Endothelial cell of umbilical vein (primary cell): ENCODE measurements at regions not wholly inside any gene's neighbourhood (a gene's known extent, or its start where the extent isn't known, plus 50 kb on each side); places are given as distances from the start of the nearest gene placed in this dataset.

Source experiments
- EZH2 ChIP-seq: IDR thresholded peaks from 2 replicates; pipeline ENCODE4 v1.6.1; 2012; ENCODE audit warnings: borderline replicate concordance, low read depth, mild to moderate bottlenecking, moderate library complexity, low read length, inconsistent platforms; ENCODE audit not compliant: severe bottlenecking
- POLR2A ChIP-seq: IDR thresholded peaks from 2 replicates; pipeline ENCODE4 v1.6.1; 2012; ENCODE audit warnings: low read depth, mild to moderate bottlenecking, control low read depth, low read length
- POLR2AphosphoS5 ChIP-seq: IDR thresholded peaks from 2 replicates; pipeline ENCODE4 v1.6.1; 2012; ENCODE audit warnings: low read depth, mild to moderate bottlenecking, control low read depth, low read length, moderate library complexity; ENCODE audit not compliant: insufficient read depth
- TF ChIP-seq, protein P1 (sequence below), 2 donors: IDR thresholded peaks; 1 replicate in 1 of 2; 2 replicates in 1 of 2; pipeline ENCODE4 v1.5.1; 2011; ENCODE audit warnings: low read length in 2 of 2, mild to moderate bottlenecking in 2 of 2, moderate library complexity in 2 of 2, control low read depth in 1 of 2, inconsistent platforms in 1 of 2, low read depth in 1 of 2; ENCODE audit not compliant: insufficient read depth in 1 of 2; ENCODE audit errors: extremely low read depth in 1 of 2

DNA sequence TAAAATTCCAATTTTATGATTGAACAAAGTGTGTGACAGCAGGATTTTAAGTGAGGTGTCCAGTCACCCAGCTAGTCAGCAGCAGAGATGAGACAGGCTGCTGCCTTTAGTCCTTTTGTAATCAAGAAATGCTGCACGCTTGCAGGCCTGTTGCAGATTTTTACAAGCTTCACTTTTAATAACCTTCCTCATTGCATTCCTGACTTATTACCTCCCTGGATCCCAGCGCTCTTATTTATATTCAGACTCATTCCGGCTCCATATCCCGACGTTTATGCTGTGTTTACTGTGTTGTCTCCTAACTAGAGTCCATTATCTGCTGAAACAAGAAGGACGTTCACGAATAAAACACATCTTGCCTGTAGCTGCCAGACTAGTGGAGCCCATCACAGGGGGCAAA is 442.5 kb upstream of the KLHL29 start:
- TF ChIP-seq EZH2 (no peak), POLR2AphosphoS5 (no peak), POLR2A (no peak)
- TF ChIP-seq, protein P1, sequence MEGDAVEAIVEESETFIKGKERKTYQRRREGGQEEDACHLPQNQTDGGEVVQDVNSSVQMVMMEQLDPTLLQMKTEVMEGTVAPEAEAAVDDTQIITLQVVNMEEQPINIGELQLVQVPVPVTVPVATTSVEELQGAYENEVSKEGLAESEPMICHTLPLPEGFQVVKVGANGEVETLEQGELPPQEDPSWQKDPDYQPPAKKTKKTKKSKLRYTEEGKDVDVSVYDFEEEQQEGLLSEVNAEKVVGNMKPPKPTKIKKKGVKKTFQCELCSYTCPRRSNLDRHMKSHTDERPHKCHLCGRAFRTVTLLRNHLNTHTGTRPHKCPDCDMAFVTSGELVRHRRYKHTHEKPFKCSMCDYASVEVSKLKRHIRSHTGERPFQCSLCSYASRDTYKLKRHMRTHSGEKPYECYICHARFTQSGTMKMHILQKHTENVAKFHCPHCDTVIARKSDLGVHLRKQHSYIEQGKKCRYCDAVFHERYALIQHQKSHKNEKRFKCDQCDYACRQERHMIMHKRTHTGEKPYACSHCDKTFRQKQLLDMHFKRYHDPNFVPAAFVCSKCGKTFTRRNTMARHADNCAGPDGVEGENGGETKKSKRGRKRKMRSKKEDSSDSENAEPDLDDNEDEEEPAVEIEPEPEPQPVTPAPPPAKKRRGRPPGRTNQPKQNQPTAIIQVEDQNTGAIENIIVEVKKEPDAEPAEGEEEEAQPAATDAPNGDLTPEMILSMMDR (IDR thresholded peaks at IDR 0.05; ENCODE audit: extremely low read depth in 1 of 2, insufficient read depth in 1 of 2, low read depth in 1 of 2, low read length in 2 of 2): no peak
